BJ (cell line): ENCODE measurements at regions not wholly inside any gene's neighbourhood (a gene's known extent, or its start where the extent isn't known, plus 50 kb on each side); places are given as distances from the start of the nearest gene placed in this dataset.

Experiments
- CTCF ChIA-PET: fragments of 350-600 bp; formaldehyde crosslinking; extraction: SDS; loops from one replicate; lab custom pipeline; 2021; ENCODE audit warnings: antibody characterized with exemption, inconsistent platforms; lab: Yijun Ruan, JAX
- POLR2A ChIA-PET: fragments of 300-600 bp; sonication (Branson Sonifier 250); formaldehyde crosslinking; extraction: SDS; loops from one replicate; lab custom pipeline; 2021; ENCODE audit warnings: antibody characterized with exemption; lab: Charles Lee
- DNase-seq: peaks from one replicate; pipeline ENCODE4 v3.0.0-alpha.2; 2011; ENCODE audit warnings: low read depth
- H3K27me3 ChIP-seq: 2 replicates; pipeline ENCODE4 v1.6.0; 2011; ENCODE audit warnings: low read length; ENCODE audit not compliant: control insufficient read depth, insufficient read depth
- H3K36me3 ChIP-seq: 2 replicates; pipeline ENCODE4 v1.5.1; 2011; ENCODE audit warnings: low read length; ENCODE audit not compliant: control insufficient read depth, insufficient read depth
- H3K4me3 ChIP-seq: 2 replicates; pipeline ENCODE4 v1.5.1; 2011; ENCODE audit warnings: low read depth, mild to moderate bottlenecking, control low read depth, low read length
- CTCF ChIP-seq: IDR thresholded peaks from 2 replicates; pipeline ENCODE4 v1.5.1; 2011; ENCODE audit warnings: low read depth, mild to moderate bottlenecking, control low read depth, inconsistent platforms, low read length, moderate library complexity; ENCODE audit not compliant: insufficient read depth

GRCh38 chr10:78358351-78358750 is 324.7 kb downstream of the RPS24 start:
- POLR2A ChIA-PET, result no interaction called here

GRCh38 chr10:78358982-78359381 is 325.3 kb downstream of the RPS24 start:
- ChIA-PET CTCF (interaction anchor here (1.1 kb wide), 1 partner anchor 16 kb away, joined by 3 read pairs; no protein-coding TSS in a partner anchor), POLR2A (no interaction called here)
- no peak overlapping the region for H3K4me3 ChIP-seq
- no peaks in the 10 kb centered on the region for H3K36me3 ChIP-seq
- no peaks in the 10 kb centered on the region; the same call in 1 of the 2 replicates for H3K27me3 ChIP-seq
- DNase-seq, result no peak
- no peak for TF ChIP-seq CTCF

More at GRCh38 chr10:78358351-78358750, 324.7 kb downstream of the RPS24 start:
- TF ChIP-seq CTCF, result no peak
- no peak overlapping the region for H3K4me3 ChIP-seq
- H3K27me3 ChIP-seq, result no peaks in the 10 kb centered on the region; the same call in 1 of the 2 replicates
- DNase-seq, result no peak
- CTCF ChIA-PET, result no interaction called here
- H3K36me3 ChIP-seq, result no peaks in the 10 kb centered on the region

- no peak for TF ChIP-seq CTCF
- CTCF ChIA-PET, result interaction anchor here (1.1 to 1.7 kb wide), 3 partner anchors 12 to 20 kb away, joined by 3 to 6 read pairs (median 3); no protein-coding TSS in a partner anchor
- DNase-seq, result no peak
- no peaks in the 10 kb centered on the region; the same call in 1 of the 2 replicates for H3K27me3 ChIP-seq
- POLR2A ChIA-PET, result no interaction called here
- H3K4me3 ChIP-seq, result no peak overlapping the region
- no peaks in the 10 kb centered on the region for H3K36me3 ChIP-seq
Measured at GRCh38 chr10:78359640-78360091, 326.0 kb downstream of the RPS24 start.

- POLR2A ChIA-PET, result no interaction called here
- Histone ChIP-seq H3K36me3 (no peaks in the 10 kb centered on the region), H3K27me3 (no peaks in the 10 kb centered on the region; the same call in 1 of the 2 replicates), H3K4me3 (no peak overlapping the region)
- no peak for DNase-seq
- TF ChIP-seq CTCF, result no peak
- CTCF ChIA-PET, result interaction anchor here (1.5 to 1.7 kb wide), 2 partner anchors 11 to 20 kb away, joined by 3 to 6 read pairs; no protein-coding TSS in a partner anchor
Measured at GRCh38 chr10:78360284-78360683, 326.6 kb downstream of the RPS24 start.

GRCh38 chr10:78361031-78361430 is 327.4 kb downstream of the RPS24 start:
- no peak for TF ChIP-seq CTCF
- Histone ChIP-seq H3K4me3 (no peak overlapping the region), H3K27me3 (no peaks in the 10 kb centered on the region; the same call in 1 of the 2 replicates), H3K36me3 (no peaks in the 10 kb centered on the region)
- DNase-seq, result no peak
- POLR2A ChIA-PET, result no interaction called here
- CTCF ChIA-PET, result interaction anchor here (1.5 to 1.7 kb wide), 2 partner anchors 11 to 19 kb away, joined by 3 to 6 read pairs; no protein-coding TSS in a partner anchor
